ENCODE measurements at regions not wholly inside any gene's neighbourhood (a gene's known extent, or its start where the extent isn't known, plus 50 kb on each side); places are given as distances from the start of the nearest gene placed in this dataset.

DNA sequence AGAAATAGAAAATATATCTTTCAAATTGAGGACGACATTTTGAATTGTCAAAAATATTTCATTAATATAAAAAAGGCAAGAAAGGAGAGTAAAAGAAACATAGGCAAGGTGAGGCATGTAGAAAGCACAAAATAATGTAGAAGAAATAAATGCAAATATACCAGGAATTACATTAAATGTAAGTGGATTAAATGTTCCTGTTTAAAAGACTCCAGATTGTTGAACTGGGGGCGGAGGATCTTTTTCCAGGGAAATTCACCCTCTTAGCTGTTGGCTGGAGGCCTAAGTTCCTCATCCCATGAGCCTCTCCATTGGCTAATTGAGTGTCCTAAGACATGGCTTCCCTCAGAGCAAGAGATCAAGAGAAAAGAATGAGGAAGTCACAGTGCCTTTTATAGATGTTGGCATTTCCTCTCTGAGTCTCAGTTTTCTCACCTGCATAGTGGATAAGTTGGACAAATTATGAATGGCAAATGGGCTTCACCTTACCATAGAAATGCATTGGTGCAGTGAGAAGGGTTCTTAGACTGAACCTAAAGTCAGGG lies 147.4 kb upstream of the SMAD3 start:
- Histone ChIP-seq H3K4me3 (ENCODE audit: low read length) (no peak overlapping the region), H3K27me3 (replicated peaks; ENCODE audit: control insufficient read depth, insufficient read depth, low read length) (no peaks in the 10 kb centered on the region), H3K36me3 (ENCODE audit: control insufficient read depth, insufficient read depth, low read length, severe bottlenecking) (no peaks in the 10 kb centered on the region), H3K4me1 (ENCODE audit: control insufficient read depth, insufficient read depth, low read length) (no peaks in the 10 kb centered on the region), H3K9ac (ENCODE audit: low read length) (no peak overlapping the region), H3K9me3 (ENCODE audit: control insufficient read depth, low read length) (peaks cover 28% of the 10 kb centered on the region)
- DNase-seq (ENCODE audit: low read depth), result no peak

DNA sequence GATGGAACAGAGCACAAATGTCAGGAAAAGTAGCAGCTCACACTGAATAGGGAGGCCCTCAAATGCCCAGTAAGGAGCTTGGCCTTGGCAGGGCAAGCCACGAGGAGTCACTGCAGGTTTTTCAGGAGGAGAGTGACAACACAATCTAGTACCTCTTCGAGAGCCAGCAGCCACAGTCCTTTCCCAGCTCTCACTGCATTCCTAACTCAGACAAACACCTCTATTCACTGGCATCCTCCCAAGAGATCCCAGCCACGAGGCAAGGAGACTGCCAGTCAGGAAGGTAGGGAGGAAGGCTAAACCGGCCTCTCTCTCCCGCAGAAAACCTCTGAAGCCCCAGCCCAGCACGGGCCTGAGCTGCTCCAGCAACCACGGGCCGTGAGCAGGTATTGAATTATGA lies 146.0 kb upstream of the SMAD3 start:
- no peaks in the 10 kb centered on the region for H3K36me3 ChIP-seq (ENCODE audit: control insufficient read depth, insufficient read depth, low read length, severe bottlenecking)
- no peaks in the 10 kb centered on the region for H3K4me1 ChIP-seq (ENCODE audit: control insufficient read depth, insufficient read depth, low read length)
- no peak for DNase-seq (ENCODE audit: low read depth)
- H3K4me3 ChIP-seq (ENCODE audit: low read length), result no peak overlapping the region
- no peak overlapping the region for H3K9ac ChIP-seq (ENCODE audit: low read length)
- no peaks in the 10 kb centered on the region for H3K27me3 ChIP-seq (replicated peaks; ENCODE audit: control insufficient read depth, insufficient read depth, low read length)
- peaks cover 30% of the 10 kb centered on the region for H3K9me3 ChIP-seq (ENCODE audit: control insufficient read depth, low read length)

DNA sequence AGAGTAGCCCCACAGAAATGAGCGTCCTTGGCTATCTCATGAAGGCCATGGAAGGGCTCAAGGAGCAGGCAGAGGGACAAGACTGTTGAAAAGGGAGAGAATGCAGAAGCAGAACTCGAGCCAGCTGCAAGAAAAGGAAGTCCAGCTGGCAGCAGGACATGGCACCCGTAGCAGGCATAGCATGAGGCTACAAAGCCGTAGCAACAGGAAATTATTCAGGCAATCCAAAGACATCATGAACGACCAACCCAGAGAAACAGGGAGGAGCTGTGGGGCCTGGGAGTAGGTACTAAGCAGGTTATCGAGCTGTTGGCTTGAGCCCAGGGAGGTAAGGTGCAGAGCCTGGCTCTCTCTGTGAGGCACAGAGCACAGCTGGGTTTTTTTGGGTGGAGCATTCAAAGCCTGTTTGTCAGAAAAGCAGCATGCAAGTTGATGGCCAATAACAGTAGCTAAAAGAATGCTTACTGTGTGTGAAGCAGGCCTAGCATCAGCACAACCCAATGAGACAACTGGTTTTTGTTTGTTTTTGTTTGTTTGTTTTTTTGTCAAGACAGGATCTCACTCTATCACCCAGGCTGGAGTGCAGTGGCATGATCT lies 144.0 kb upstream of the SMAD3 start:
- no peaks in the 10 kb centered on the region for H3K4me1 ChIP-seq (ENCODE audit: control insufficient read depth, insufficient read depth, low read length)
- H3K27me3 ChIP-seq (replicated peaks; ENCODE audit: control insufficient read depth, insufficient read depth, low read length), result no peaks in the 10 kb centered on the region
- H3K9me3 ChIP-seq (ENCODE audit: control insufficient read depth, low read length), result peaks cover 30% of the 10 kb centered on the region
- no peak overlapping the region for H3K4me3 ChIP-seq (ENCODE audit: low read length)
- DNase-seq (ENCODE audit: low read depth), result no peak
- no peak overlapping the region for H3K9ac ChIP-seq (ENCODE audit: low read length)
- H3K36me3 ChIP-seq (ENCODE audit: control insufficient read depth, insufficient read depth, low read length, severe bottlenecking), result no peaks in the 10 kb centered on the region

DNA sequence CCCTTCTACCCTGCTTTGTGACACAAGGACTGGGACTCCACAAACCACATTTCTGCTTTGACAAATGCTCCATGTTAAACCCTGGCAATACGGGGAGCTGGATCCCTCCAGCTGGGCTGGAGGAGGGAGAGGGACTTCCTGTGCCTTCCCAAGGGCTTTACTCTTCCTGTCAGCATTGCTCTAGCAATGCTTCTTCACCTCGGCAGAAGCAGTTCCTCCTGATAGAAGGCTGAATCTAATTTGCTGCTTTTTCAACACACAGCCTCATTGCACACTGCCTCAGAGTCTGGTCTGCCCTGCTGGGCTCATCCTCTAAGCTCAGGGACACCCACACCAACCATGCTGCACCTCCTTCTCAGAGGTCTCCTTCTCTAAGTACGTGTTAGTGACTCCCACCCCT lies 142.8 kb upstream of the SMAD3 start:
- Histone ChIP-seq H3K4me3 (ENCODE audit: low read length) (no peak overlapping the region), H3K4me1 (ENCODE audit: control insufficient read depth, insufficient read depth, low read length) (peaks cover 11% of the 10 kb centered on the region), H3K9me3 (ENCODE audit: control insufficient read depth, low read length) (peaks cover 21% of the 10 kb centered on the region), H3K36me3 (ENCODE audit: control insufficient read depth, insufficient read depth, low read length, severe bottlenecking) (no peaks in the 10 kb centered on the region), H3K27me3 (replicated peaks; ENCODE audit: control insufficient read depth, insufficient read depth, low read length) (no peaks in the 10 kb centered on the region), H3K9ac (ENCODE audit: low read length) (no peak overlapping the region)
- DNase-seq (ENCODE audit: low read depth), result no peak

DNA sequence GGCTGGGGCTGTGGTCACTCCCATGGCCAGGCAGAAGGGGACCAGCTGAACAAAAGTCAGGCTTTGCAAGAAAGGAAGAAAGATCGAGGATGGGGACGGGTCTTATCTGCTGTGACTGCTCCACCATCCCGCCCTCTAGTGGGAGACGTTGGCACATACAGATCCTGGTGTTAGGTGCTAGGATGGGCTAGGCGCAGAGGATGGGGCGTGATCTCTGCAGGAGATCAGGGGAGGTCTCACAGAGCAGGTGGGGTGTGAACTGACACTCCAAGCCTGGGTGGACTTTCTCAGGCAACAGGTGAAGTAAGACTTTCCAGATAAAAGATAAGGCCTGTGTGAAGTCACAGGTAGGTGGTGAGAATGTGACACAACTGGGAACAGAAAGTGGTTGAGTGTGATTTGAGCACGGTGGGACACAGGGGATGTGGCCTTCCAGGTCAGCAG lies 141.9 kb upstream of the SMAD3 start:
- Histone ChIP-seq H3K4me1 (ENCODE audit: control insufficient read depth, insufficient read depth, low read length) (peaks cover 19% of the 10 kb centered on the region), H3K9me3 (ENCODE audit: control insufficient read depth, low read length) (peaks cover 12% of the 10 kb centered on the region), H3K36me3 (ENCODE audit: control insufficient read depth, insufficient read depth, low read length, severe bottlenecking) (no peaks in the 10 kb centered on the region), H3K9ac (ENCODE audit: low read length) (no peak overlapping the region), H3K27me3 (replicated peaks; ENCODE audit: control insufficient read depth, insufficient read depth, low read length) (no peaks in the 10 kb centered on the region), H3K4me3 (ENCODE audit: low read length) (no peak overlapping the region)
- DNase-seq (ENCODE audit: low read depth), result no peak

DNA sequence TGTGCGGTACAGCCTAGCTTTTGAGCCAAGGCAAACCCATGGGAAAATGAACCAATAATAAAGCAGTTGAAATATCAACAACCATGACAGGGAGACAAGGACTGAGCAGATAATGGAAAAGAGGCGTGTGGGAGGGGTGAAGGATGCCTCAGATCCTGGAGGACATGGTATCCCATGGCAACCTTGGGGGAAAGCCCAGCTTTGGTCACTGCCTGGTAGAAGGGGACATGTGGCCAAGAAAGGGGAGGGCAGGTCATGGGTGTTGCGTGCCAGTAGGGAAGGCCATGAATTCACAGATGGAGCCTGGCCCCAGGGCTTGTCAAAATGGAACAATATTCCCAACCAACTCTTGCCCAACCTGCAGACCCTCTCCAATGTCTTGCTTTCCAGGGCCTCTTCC lies 140.5 kb upstream of the SMAD3 start:
- DNase-seq (ENCODE audit: low read depth), result no peak
- H3K36me3 ChIP-seq (ENCODE audit: control insufficient read depth, insufficient read depth, low read length, severe bottlenecking), result no peaks in the 10 kb centered on the region
- no peak overlapping the region for H3K4me3 ChIP-seq (ENCODE audit: low read length)
- peaks cover 11% of the 10 kb centered on the region for H3K9me3 ChIP-seq (ENCODE audit: control insufficient read depth, low read length)
- H3K27me3 ChIP-seq (replicated peaks; ENCODE audit: control insufficient read depth, insufficient read depth, low read length), result no peaks in the 10 kb centered on the region
- H3K4me1 ChIP-seq (ENCODE audit: control insufficient read depth, insufficient read depth, low read length), result peaks cover 20% of the 10 kb centered on the region
- no peak overlapping the region for H3K9ac ChIP-seq (ENCODE audit: low read length)

DNA sequence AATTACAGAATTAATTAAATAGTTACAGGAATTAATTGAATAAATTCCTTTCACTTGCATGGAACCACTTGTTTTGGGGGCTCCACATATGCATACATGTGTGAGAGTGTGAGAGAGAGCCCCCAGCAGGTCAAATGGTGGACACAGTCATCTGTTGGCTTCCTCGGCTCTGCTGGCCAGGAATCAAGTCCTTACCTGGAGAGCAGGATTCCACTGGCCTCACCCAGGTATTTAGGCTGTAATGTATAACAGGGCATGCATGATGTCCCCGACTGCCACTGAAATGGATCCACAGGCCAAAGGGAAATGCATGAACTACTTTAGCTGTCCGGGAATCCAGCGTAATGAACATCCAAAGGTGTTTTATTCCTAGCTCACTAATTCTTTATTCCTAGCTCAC lies 139.7 kb upstream of the SMAD3 start:
- Histone ChIP-seq H3K4me3 (ENCODE audit: low read length) (no peak overlapping the region), H3K36me3 (ENCODE audit: control insufficient read depth, insufficient read depth, low read length, severe bottlenecking) (no peaks in the 10 kb centered on the region), H3K9ac (ENCODE audit: low read length) (no peak overlapping the region), H3K9me3 (ENCODE audit: control insufficient read depth, low read length) (peaks cover 11% of the 10 kb centered on the region), H3K4me1 (ENCODE audit: control insufficient read depth, insufficient read depth, low read length) (peaks cover 20% of the 10 kb centered on the region), H3K27me3 (replicated peaks; ENCODE audit: control insufficient read depth, insufficient read depth, low read length) (no peaks in the 10 kb centered on the region)
- DNase-seq (ENCODE audit: low read depth), result no peak

DNA sequence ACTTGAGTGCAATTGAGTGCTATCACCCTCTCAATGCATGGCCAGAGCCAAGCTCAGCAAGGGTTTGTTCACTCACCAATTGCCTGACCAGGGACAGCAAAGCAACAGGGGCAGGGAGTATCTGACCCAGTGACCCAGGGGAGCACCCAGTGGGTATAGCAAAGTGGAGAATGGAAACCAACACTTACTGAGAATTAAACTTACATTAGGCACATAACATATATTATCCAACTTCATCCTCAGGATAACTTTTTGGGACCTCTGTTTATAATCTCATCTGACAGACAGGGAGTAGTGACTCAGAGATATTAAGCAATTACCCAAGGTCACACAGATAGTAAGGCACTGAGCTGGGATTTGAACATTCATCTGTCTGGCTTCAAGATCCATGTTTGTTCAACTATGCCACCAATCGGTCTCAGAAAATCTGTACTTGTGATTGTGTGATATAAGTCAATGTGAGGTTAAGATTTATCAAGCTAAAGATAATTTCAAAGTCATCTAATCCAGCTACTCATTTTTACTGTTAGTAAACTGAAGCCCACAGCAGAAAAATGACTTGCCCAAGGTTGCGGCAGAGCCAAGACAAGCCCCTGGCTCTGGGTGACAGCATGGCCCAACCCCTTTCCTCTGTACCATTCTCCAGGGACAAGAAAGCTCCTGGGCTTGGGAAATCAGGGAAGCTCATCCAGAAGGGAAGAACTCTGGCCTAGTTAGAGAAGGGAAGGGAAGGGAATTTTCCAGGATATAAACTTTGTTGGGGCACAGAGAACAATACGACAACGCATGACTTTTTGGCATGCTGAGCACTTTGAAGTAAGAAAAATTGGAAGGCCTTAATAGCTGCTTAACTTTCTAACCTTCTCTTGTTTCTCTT lies 138.0 kb upstream of the SMAD3 start:
- H3K36me3 ChIP-seq (ENCODE audit: control insufficient read depth, insufficient read depth, low read length, severe bottlenecking), result no peaks in the 10 kb centered on the region
- H3K27me3 ChIP-seq (replicated peaks; ENCODE audit: control insufficient read depth, insufficient read depth, low read length), result no peaks in the 10 kb centered on the region
- DNase-seq (ENCODE audit: low read depth), result peak; percentile 39
- H3K9ac ChIP-seq (ENCODE audit: low read length), result peak overlapping the region; percentile 63
- H3K4me3 ChIP-seq (ENCODE audit: low read length), result peak overlapping the region; percentile 6
- H3K9me3 ChIP-seq (ENCODE audit: control insufficient read depth, low read length), result peaks cover 8% of the 10 kb centered on the region
- peaks cover 33% of the 10 kb centered on the region for H3K4me1 ChIP-seq (ENCODE audit: control insufficient read depth, insufficient read depth, low read length)

DNA sequence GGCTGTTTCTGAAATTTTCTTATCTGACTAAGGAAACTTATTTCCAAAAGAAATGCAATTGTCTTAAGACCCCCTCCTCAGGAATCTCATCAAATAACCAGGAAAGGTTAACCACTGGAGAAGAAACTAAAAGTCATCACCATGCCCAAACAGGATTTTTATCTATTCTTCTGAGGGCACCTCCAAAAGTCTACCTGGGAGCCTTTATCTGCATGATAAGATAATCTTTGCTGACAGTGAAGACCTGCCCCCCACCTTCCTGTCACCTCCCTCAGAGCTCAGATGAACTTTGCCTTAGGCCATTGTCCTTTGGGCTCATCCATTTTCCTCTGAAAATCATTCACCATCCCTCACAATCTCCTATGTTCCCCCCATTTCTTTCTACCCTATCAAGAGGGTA lies 137.3 kb upstream of the SMAD3 start:
- H3K9ac ChIP-seq (ENCODE audit: low read length), result peak overlapping the region; percentile 63
- H3K27me3 ChIP-seq (replicated peaks; ENCODE audit: control insufficient read depth, insufficient read depth, low read length), result no peaks in the 10 kb centered on the region
- no peak for DNase-seq (ENCODE audit: low read depth)
- H3K4me1 ChIP-seq (ENCODE audit: control insufficient read depth, insufficient read depth, low read length), result peaks cover 37% of the 10 kb centered on the region
- H3K9me3 ChIP-seq (ENCODE audit: control insufficient read depth, low read length), result peaks cover 1% of the 10 kb centered on the region
- no peaks in the 10 kb centered on the region for H3K36me3 ChIP-seq (ENCODE audit: control insufficient read depth, insufficient read depth, low read length, severe bottlenecking)
- peak overlapping the region; percentile 33 for H3K4me3 ChIP-seq (ENCODE audit: low read length)

DNA sequence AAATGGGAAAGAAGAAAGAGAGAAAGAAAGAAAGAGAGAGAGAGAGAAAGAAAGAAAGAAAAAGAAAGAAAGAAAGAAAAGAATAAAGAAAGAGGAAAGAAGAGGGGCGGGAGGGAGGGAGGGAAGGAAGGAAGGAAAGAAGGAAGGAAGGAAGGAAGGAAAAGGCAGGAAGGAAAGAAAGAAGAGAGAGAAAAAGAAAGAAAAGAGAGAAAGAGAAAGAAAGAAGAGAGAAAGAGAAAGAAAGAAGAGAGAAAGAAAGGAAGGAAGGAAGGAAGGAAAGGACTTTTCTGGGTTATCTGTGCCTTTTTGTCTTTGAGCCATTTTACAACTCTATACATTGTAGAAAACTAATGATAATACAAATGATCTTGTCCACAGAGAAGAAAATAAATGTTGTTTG lies 136.6 kb upstream of the SMAD3 start:
- peaks cover 37% of the 10 kb centered on the region for H3K4me1 ChIP-seq (ENCODE audit: control insufficient read depth, insufficient read depth, low read length)
- no peak overlapping the region for H3K9ac ChIP-seq (ENCODE audit: low read length)
- DNase-seq (ENCODE audit: low read depth), result no peak
- peaks cover 3% of the 10 kb centered on the region for H3K9me3 ChIP-seq (ENCODE audit: control insufficient read depth, low read length)
- H3K27me3 ChIP-seq (replicated peaks; ENCODE audit: control insufficient read depth, insufficient read depth, low read length), result no peaks in the 10 kb centered on the region
- no peak overlapping the region for H3K4me3 ChIP-seq (ENCODE audit: low read length)
- H3K36me3 ChIP-seq (ENCODE audit: control insufficient read depth, insufficient read depth, low read length, severe bottlenecking), result no peaks in the 10 kb centered on the region

DNA sequence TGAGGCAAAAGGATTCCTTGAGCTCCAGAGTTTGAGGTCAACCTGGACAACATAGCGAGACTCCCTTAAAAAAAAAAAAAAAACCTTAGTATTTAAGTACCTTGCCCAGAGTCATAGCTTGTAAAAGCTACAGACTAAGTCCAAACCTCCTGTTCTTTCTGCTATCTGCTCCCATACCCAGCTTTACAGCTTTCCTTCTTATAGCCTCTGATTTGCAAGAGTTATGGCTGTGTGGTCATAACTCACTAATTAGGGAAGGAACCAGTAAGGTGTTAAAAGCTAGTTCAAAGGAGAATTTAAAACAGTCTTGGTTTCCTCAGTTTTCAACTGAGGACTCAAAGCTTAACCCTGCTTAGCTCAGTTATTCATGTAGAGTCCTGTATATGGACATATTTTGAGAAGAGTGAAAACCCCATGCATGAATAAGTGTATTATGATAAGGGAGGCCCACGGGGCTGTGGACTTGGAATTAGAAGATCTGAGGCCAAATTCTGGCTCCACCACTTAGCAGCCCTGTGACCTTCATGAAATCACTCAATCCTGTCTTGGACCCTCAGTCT lies 135.5 kb upstream of the SMAD3 start:
- Histone ChIP-seq H3K36me3 (ENCODE audit: control insufficient read depth, insufficient read depth, low read length, severe bottlenecking) (no peaks in the 10 kb centered on the region), H3K9me3 (ENCODE audit: control insufficient read depth, low read length) (peaks cover 5% of the 10 kb centered on the region), H3K27me3 (replicated peaks; ENCODE audit: control insufficient read depth, insufficient read depth, low read length) (no peaks in the 10 kb centered on the region), H3K4me1 (ENCODE audit: control insufficient read depth, insufficient read depth, low read length) (peaks cover 37% of the 10 kb centered on the region), H3K4me3 (ENCODE audit: low read length) (no peak overlapping the region), H3K9ac (ENCODE audit: low read length) (no peak overlapping the region)
- DNase-seq (ENCODE audit: low read depth), result no peak
